K562 (cell line): ENCODE measurements at regions not wholly inside any gene's neighbourhood (a gene's known extent, or its start where the extent isn't known, plus 50 kb on each side); places are given as distances from the start of the nearest gene placed in this dataset.

Experiments used
- ATAC-seq: fragments of 200-7000 bp; cut with Tn5 transposase; 3 replicates; pipeline ENCODE4 v1.9.1; 2020; ENCODE audit warnings: moderate library complexity
- BruUV-seq: library from RNA; stranded (reverse); fragments of 400-500 nt; replicated peaks from 2 replicates; lab custom pipeline; 2021; lab: Mats Ljungman, UMichigan
- CTCF ChIA-PET: fragments of 300-600 bp; formaldehyde crosslinking; extraction: SDS; loops from one replicate; lab custom pipeline; 2021; ENCODE audit warnings: low intra/inter-chr PET ratio; lab: Yijun Ruan, JAX
- POLR2A ChIA-PET: fragments of 300-600, 350-650 bp; sonication (Branson Sonifier 250); formaldehyde crosslinking; extraction: SDS; loops from one replicate; lab custom pipeline; 2021; ENCODE audit warnings: antibody characterized with exemption, inconsistent platforms; lab: Yijun Ruan, JAX
- DNase-seq, 4 experiments: peaks; one replicate each; pipeline versions ENCODE4 v3.0.0 to v3.0.0-alpha.2; 2011 to 2018; ENCODE audit warnings: low spot score in 3 of 4, mixed read lengths in 3 of 4; ENCODE audit errors: extremely low read depth in 1 of 4
- FAIRE-seq: peaks from 2 replicates; lab custom pipeline; 2011; peaks lifted over from hg19 to GRCh38; lab: Jason Lieb, UNC
- H2AFZ ChIP-seq: 2 replicates; pipeline ENCODE4 v1.6.0; 2011; ENCODE audit warnings: low read depth, low read length, control low read depth, inconsistent platforms
- H3K27ac ChIP-seq: fragments of 200-600 bp; 3 replicates; pipeline ENCODE4 v1.8.0; 2011; ENCODE audit warnings: low read depth, mild to moderate bottlenecking, control low read depth, inconsistent platforms, low read length, moderate library complexity, mixed read lengths; ENCODE audit errors: extremely low read depth
- H3K27me3 ChIP-seq, 2 experiments: fragments of 300-600 bp in 1 of 2; 2 replicates in 1 of 2; 3 replicates in 1 of 2; pipeline versions ENCODE4 v1.6.0 to v1.8.0; 2011; ENCODE audit warnings: inconsistent platforms in 2 of 2, low read length in 2 of 2, mild to moderate bottlenecking in 1 of 2, mixed read lengths in 1 of 2, moderate library complexity in 1 of 2; ENCODE audit not compliant: control insufficient read depth in 2 of 2, insufficient read depth in 2 of 2
- H3K36me3 ChIP-seq: fragments of 300-600 bp; 3 replicates; pipeline ENCODE4 v1.8.0; 2011; ENCODE audit warnings: mild to moderate bottlenecking, low read length, inconsistent platforms; ENCODE audit not compliant: control insufficient read depth, insufficient read depth
- H3K4me1 ChIP-seq, 2 experiments: fragments of 200-600 bp in 1 of 2; replicated peaks in 1 of 2; 2 replicates in 1 of 2; 3 replicates in 1 of 2; pipeline versions ENCODE4 v1.5.1 to v1.8.0; 2011; ENCODE audit warnings: inconsistent platforms in 2 of 2, low read length in 2 of 2, mild to moderate bottlenecking in 1 of 2, mixed read lengths in 1 of 2, moderate library complexity in 1 of 2; ENCODE audit not compliant: control insufficient read depth in 2 of 2, insufficient read depth in 2 of 2
- H3K4me2 ChIP-seq: 2 replicates; pipeline ENCODE4 v1.6.1; 2011; ENCODE audit warnings: low read length, control low read depth, inconsistent platforms, mixed read lengths; ENCODE audit not compliant: insufficient read depth
- H3K4me3 ChIP-seq: fragments of 200-600 bp; sonication (generic), shearing (Covaris generic); 2 replicates; pipeline ENCODE4 v1.5.1; 2016; ENCODE audit warnings: control low read depth, inconsistent platforms
- H3K79me2 ChIP-seq: fragments of 200-600 bp; 3 replicates; pipeline ENCODE4 v1.8.0; 2011; ENCODE audit warnings: low read length, inconsistent platforms; ENCODE audit not compliant: control insufficient read depth, insufficient read depth
- H3K9ac ChIP-seq, 2 experiments: 2 replicates each; pipeline versions ENCODE4 v1.6.0 to v1.6.1; 2011; ENCODE audit warnings: low read depth in 2 of 2, low read length in 2 of 2, control low read depth in 1 of 2, inconsistent platforms in 1 of 2, mild to moderate bottlenecking in 1 of 2, mixed read lengths in 1 of 2; ENCODE audit not compliant: insufficient read depth in 1 of 2
- H3K9me1 ChIP-seq: one replicate; pipeline ENCODE4 v1.6.0; 2011; ENCODE audit warnings: inconsistent platforms, mild to moderate bottlenecking, low read length, moderate library complexity; ENCODE audit not compliant: control insufficient read depth, insufficient read depth
- H3K9me3 ChIP-seq: replicated peaks from 2 replicates; pipeline ENCODE4 v1.5.1; 2011; ENCODE audit warnings: low read depth, low read length, inconsistent platforms; ENCODE audit not compliant: control insufficient read depth, insufficient read depth
- H4K20me1 ChIP-seq: replicated peaks from 2 replicates; pipeline ENCODE4 v1.6.1; 2011; ENCODE audit warnings: low read length, inconsistent platforms, mixed read lengths; ENCODE audit not compliant: control insufficient read depth, insufficient read depth
- KLF13 ChIP-seq: fragments of 450-650 bp; IDR thresholded peaks from 2 replicates; pipeline ENCODE4 v1.6.1; 2016; ENCODE audit warnings: missing genetic modification characterization, low read depth, mild to moderate bottlenecking, missing compliant biosample characterization, moderate library complexity, borderline replicate concordance
- SRSF3 ChIP-seq: fragments of 200-400 bp; formaldehyde crosslinking; IDR thresholded peaks from 2 replicates; pipeline ENCODE4 v1.6.1; 2016; ENCODE audit warnings: mild to moderate bottlenecking, low read length, moderate library complexity; ENCODE audit not compliant: insufficient read depth
- ZNF212 ChIP-seq: fragments of 450-650 bp; formaldehyde crosslinking; IDR thresholded peaks from 2 replicates; pipeline ENCODE4 v1.4.0; 2020; ENCODE audit warnings: mild to moderate bottlenecking
- WGBS: fragments of 100-300 bp; shearing (Covaris generic); methylation state at CpG from one replicate; pipeline ENCODE4 v1.1.6; 2016; ENCODE audit warnings: low coverage, mixed read lengths; ENCODE audit not compliant: insufficient coverage; ENCODE audit errors: missing lambda C conversion rate; 5-methylcytosine and 5-hydroxymethylcytosine counted together
- in situ Hi-C: fragments of 300-500 bp; cut with MboI; formaldehyde crosslinking; loops from 4 replicates; pipeline ENCODE4 v1.15.0; 2018; ENCODE audit warnings: inconsistent platforms, mixed read lengths
- intact Hi-C: fragments of 100-400 bp; cut with micrococcal nuclease; formaldehyde crosslinking; loops from 2 replicates; pipeline ENCODE4 v1.14.2; 2022
- TF ChIP-seq, protein P1 (sequence below): IDR thresholded peaks from 2 replicates; pipeline ENCODE4 v1.6.1; 2011; ENCODE audit warnings: borderline replicate concordance, low read depth, mild to moderate bottlenecking, moderate library complexity, low read length; ENCODE audit not compliant: insufficient read depth, poor library complexity, severe bottlenecking
- TF ChIP-seq, protein P2 (sequence below), 2 experiments: fragments of 450-650 bp in 1 of 2; sonication (generic) in 1 of 2; formaldehyde crosslinking; conservative IDR thresholded peaks; 2 replicates each; pipeline versions ENCODE4 v1.4.0 to v1.8.1; 2020 to 2022; ENCODE audit warnings: mild to moderate bottlenecking in 1 of 2, missing genetic modification reagents in 1 of 2
- TF ChIP-seq, protein P3 (sequence below): fragments of 450-650 bp; IDR thresholded peaks from 2 replicates; pipeline ENCODE4 v1.7.0; 2016; ENCODE audit warnings: borderline replicate concordance
- TF ChIP-seq, protein P4 (sequence below): fragments of 200-800 bp; sonication (Bioruptor generic); IDR thresholded peaks from 2 replicates; pipeline ENCODE4 v1.6.1; 2016; ENCODE audit warnings: missing genetic modification characterization, missing compliant biosample characterization
- TF ChIP-seq, protein P5 (sequence below): fragments of 450-650 bp; formaldehyde crosslinking; IDR thresholded peaks from 2 replicates; pipeline ENCODE4 v1.4.0; 2020; ENCODE audit warnings: mild to moderate bottlenecking

DNA sequence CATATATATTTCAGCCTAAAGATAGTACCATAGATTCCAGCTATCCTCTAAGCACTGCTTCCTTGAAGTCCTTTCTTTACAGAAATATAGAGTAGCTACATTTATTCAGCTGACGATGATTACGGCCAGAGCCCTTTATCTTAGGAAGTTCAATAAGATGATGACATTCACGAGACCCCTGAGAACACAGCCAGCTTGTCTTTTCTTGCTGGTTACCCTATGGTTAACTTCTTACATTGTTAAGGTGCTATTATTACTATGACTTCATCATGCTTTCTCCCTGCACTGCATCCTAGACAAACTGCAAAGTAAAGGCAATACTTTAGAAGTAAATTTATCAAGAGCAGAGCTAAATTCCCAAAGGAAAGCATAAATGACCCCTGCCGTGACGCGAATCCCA lies 214.4 kb upstream of the LRFN5 start (continued):
- TF ChIP-seq, protein P1, sequence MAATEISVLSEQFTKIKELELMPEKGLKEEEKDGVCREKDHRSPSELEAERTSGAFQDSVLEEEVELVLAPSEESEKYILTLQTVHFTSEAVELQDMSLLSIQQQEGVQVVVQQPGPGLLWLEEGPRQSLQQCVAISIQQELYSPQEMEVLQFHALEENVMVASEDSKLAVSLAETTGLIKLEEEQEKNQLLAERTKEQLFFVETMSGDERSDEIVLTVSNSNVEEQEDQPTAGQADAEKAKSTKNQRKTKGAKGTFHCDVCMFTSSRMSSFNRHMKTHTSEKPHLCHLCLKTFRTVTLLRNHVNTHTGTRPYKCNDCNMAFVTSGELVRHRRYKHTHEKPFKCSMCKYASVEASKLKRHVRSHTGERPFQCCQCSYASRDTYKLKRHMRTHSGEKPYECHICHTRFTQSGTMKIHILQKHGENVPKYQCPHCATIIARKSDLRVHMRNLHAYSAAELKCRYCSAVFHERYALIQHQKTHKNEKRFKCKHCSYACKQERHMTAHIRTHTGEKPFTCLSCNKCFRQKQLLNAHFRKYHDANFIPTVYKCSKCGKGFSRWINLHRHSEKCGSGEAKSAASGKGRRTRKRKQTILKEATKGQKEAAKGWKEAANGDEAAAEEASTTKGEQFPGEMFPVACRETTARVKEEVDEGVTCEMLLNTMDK: no peak
- no peak for TF ChIP-seq ZNF212 (CRISPR knock-in tag)

DNA sequence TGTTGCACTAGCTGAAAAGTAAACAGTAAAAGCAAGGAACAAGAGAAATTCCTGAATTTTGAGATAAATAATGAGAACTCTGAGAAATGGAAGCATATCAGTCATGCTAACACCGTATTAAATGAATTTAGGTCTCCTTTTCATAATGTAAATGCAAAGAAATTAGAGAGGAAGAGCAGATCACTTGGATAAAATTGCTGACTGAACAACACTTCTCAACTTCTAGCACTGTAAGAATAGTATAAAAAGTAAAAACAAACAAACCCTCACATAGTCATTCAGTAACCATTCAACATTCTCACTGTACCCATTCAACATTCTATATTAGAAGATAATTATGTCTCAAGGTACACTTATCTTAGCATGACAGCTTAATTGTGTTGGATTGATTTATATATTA lies 217.3 kb upstream of the LRFN5 start:
- H4K20me1 ChIP-seq: no peaks in the 10 kb centered on the region
- 0% methylated on average over 1 of the region's 1 CpG for WGBS
- CTCF ChIA-PET: no interaction called here
- H3K27me3 ChIP-seq: no peaks in the 10 kb centered on the region
- H3K27ac ChIP-seq: no peak overlapping the region
- intact Hi-C loops: no loop called here
- no peak overlapping the region for H3K4me3 ChIP-seq
- FAIRE-seq: no peak
- H3K4me1 ChIP-seq: no peaks in the 10 kb centered on the region
- H3K9ac ChIP-seq: no peak overlapping the region
- no peak for ATAC-seq
- no peak for DNase-seq
- H2AFZ ChIP-seq: no peak overlapping the region
- no peaks in the 10 kb centered on the region for H3K9me3 ChIP-seq
- POLR2A ChIA-PET: no interaction called here
- no TSS peak for BruUV-seq
- in situ Hi-C loops: no loop called here
- H3K4me2 ChIP-seq: no peak overlapping the region
- no peaks in the 10 kb centered on the region for H3K9me1 ChIP-seq
- no peaks in the 10 kb centered on the region for H3K36me3 ChIP-seq
- no peaks in the 10 kb centered on the region for H3K79me2 ChIP-seq
- TF ChIP-seq, protein P2, sequence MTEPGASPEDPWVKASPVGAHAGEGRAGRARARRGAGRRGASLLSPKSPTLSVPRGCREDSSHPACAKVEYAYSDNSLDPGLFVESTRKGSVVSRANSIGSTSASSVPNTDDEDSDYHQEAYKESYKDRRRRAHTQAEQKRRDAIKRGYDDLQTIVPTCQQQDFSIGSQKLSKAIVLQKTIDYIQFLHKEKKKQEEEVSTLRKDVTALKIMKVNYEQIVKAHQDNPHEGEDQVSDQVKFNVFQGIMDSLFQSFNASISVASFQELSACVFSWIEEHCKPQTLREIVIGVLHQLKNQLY (CRISPR knock-in tag; conservative IDR thresholded peaks at IDR 0.05): no peak
- TF ChIP-seq KLF13: no peak
- TF ChIP-seq, protein P3, sequence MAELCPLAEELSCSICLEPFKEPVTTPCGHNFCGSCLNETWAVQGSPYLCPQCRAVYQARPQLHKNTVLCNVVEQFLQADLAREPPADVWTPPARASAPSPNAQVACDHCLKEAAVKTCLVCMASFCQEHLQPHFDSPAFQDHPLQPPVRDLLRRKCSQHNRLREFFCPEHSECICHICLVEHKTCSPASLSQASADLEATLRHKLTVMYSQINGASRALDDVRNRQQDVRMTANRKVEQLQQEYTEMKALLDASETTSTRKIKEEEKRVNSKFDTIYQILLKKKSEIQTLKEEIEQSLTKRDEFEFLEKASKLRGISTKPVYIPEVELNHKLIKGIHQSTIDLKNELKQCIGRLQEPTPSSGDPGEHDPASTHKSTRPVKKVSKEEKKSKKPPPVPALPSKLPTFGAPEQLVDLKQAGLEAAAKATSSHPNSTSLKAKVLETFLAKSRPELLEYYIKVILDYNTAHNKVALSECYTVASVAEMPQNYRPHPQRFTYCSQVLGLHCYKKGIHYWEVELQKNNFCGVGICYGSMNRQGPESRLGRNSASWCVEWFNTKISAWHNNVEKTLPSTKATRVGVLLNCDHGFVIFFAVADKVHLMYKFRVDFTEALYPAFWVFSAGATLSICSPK: no peak
- TF ChIP-seq SRSF3: no peak
- TF ChIP-seq, protein P4, sequence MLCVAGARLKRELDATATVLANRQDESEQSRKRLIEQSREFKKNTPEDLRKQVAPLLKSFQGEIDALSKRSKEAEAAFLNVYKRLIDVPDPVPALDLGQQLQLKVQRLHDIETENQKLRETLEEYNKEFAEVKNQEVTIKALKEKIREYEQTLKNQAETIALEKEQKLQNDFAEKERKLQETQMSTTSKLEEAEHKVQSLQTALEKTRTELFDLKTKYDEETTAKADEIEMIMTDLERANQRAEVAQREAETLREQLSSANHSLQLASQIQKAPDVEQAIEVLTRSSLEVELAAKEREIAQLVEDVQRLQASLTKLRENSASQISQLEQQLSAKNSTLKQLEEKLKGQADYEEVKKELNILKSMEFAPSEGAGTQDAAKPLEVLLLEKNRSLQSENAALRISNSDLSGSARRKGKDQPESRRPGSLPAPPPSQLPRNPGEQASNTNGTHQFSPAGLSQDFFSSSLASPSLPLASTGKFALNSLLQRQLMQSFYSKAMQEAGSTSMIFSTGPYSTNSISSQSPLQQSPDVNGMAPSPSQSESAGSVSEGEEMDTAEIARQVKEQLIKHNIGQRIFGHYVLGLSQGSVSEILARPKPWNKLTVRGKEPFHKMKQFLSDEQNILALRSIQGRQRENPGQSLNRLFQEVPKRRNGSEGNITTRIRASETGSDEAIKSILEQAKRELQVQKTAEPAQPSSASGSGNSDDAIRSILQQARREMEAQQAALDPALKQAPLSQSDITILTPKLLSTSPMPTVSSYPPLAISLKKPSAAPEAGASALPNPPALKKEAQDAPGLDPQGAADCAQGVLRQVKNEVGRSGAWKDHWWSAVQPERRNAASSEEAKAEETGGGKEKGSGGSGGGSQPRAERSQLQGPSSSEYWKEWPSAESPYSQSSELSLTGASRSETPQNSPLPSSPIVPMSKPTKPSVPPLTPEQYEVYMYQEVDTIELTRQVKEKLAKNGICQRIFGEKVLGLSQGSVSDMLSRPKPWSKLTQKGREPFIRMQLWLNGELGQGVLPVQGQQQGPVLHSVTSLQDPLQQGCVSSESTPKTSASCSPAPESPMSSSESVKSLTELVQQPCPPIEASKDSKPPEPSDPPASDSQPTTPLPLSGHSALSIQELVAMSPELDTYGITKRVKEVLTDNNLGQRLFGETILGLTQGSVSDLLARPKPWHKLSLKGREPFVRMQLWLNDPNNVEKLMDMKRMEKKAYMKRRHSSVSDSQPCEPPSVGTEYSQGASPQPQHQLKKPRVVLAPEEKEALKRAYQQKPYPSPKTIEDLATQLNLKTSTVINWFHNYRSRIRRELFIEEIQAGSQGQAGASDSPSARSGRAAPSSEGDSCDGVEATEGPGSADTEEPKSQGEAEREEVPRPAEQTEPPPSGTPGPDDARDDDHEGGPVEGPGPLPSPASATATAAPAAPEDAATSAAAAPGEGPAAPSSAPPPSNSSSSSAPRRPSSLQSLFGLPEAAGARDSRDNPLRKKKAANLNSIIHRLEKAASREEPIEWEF (CRISPR knock-in tag): no peak
- TF ChIP-seq, protein P5, sequence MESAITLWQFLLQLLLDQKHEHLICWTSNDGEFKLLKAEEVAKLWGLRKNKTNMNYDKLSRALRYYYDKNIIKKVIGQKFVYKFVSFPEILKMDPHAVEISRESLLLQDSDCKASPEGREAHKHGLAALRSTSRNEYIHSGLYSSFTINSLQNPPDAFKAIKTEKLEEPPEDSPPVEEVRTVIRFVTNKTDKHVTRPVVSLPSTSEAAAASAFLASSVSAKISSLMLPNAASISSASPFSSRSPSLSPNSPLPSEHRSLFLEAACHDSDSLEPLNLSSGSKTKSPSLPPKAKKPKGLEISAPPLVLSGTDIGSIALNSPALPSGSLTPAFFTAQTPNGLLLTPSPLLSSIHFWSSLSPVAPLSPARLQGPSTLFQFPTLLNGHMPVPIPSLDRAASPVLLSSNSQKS (CRISPR knock-in tag): no peak
